OCI-LY1 (cell line): ENCODE measurements at regions not wholly inside any gene's neighbourhood (a gene's known extent, or its start where the extent isn't known, plus 50 kb on each side); places are given as distances from the start of the nearest gene placed in this dataset.

Experiments used
- EZH2 ChIP-seq: fragments of 200-600 bp; sonication (generic), shearing (Covaris generic); IDR thresholded peaks from 2 replicates; pipeline ENCODE4 v1.8.0; 2017; ENCODE audit warnings: borderline replicate concordance, mixed run types, mild to moderate bottlenecking, antibody characterized with exemption, low read length, moderate library complexity, mixed read lengths
- TF ChIP-seq, protein P1 (sequence below): fragments of 200-600 bp; sonication (generic), shearing (Covaris generic); IDR thresholded peaks from 2 replicates; pipeline ENCODE4 v1.5.1; 2017; ENCODE audit warnings: mild to moderate bottlenecking, antibody characterized with exemption, low read length, moderate library complexity, mixed read lengths

DNA sequence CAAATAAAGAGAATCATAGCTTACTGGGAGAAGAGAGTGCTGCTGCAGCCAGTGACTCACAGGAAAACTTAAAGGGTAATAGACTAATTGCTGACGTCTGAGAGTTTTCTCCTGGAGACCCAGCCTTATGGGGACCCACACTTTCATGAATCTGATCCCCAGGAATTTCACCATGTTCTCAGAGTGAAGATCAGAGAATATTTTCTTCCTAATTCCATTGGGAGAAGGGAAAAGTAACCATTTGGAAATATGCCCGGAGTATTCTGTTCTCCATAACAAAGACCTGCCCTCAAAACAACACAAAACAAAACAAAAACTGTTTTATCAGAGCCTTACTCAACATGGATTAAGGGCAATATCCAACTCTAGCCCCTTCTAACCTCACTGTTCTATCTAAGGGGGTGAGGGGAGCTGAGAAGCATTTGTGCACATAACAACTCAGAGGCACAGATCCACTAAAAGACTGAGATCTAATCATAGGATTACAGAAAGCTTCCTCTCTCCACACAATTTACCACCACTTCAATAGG lies 168.2 kb upstream of the SSTR4 start:
- no peak for TF ChIP-seq EZH2
- TF ChIP-seq, protein P1, sequence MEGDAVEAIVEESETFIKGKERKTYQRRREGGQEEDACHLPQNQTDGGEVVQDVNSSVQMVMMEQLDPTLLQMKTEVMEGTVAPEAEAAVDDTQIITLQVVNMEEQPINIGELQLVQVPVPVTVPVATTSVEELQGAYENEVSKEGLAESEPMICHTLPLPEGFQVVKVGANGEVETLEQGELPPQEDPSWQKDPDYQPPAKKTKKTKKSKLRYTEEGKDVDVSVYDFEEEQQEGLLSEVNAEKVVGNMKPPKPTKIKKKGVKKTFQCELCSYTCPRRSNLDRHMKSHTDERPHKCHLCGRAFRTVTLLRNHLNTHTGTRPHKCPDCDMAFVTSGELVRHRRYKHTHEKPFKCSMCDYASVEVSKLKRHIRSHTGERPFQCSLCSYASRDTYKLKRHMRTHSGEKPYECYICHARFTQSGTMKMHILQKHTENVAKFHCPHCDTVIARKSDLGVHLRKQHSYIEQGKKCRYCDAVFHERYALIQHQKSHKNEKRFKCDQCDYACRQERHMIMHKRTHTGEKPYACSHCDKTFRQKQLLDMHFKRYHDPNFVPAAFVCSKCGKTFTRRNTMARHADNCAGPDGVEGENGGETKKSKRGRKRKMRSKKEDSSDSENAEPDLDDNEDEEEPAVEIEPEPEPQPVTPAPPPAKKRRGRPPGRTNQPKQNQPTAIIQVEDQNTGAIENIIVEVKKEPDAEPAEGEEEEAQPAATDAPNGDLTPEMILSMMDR = no peak
